Gastroesophageal sphincter (tissue), 4 donors: ENCODE measurements at regions not wholly inside any gene's neighbourhood (a gene's known extent, or its start where the extent isn't known, plus 50 kb on each side); places are given as distances from the start of the nearest gene placed in this dataset.
"Not testable (repeated sequence)": the region's sequence is repeated elsewhere in the genome, so short reads cannot be mapped to it uniquely, and the experiment has no call there.

Experiments used
- ATAC-seq: fragments of 150-250 bp; one replicate; pipeline ENCODE4 v1.9.1; 2016; ENCODE audit warnings: mild to moderate bottlenecking, moderate library complexity
- H3K27ac ChIP-seq, 4 donors: fragments of 200-600 bp; sonication (generic) in 3 of 4; 1 replicate in 3 of 4; 2 replicates in 1 of 4; pipeline ENCODE4 v1.5.1; 2016 to 2019
- H3K27me3 ChIP-seq: fragments of 200-600 bp; sonication (generic); one replicate; pipeline ENCODE4 v1.5.1; 2019
- H3K36me3 ChIP-seq, 2 donors: fragments of 200-600 bp; sonication (generic); one replicate each; pipeline ENCODE4 v1.5.1; 2019; ENCODE audit warnings: control low read depth in 1 of 2
- H3K4me1 ChIP-seq, 3 donors: fragments of 200-600 bp; sonication (generic); 1 replicate in 2 of 3; 2 replicates in 1 of 3; pipeline ENCODE4 v1.5.1; 2016 to 2019; ENCODE audit warnings: control low read depth in 2 of 3
- H3K4me3 ChIP-seq, 2 donors: fragments of 200-600 bp; sonication (generic); one replicate each; pipeline ENCODE4 v1.5.1; 2019; ENCODE audit warnings: mild to moderate bottlenecking in 1 of 2, moderate library complexity in 1 of 2
- H3K9me3 ChIP-seq, 3 donors: fragments of 200-600 bp; sonication (generic); one replicate each; pipeline ENCODE4 v1.5.1; 2017 to 2019; ENCODE audit warnings: control low read depth in 2 of 3
- EP300 ChIP-seq: sonication (generic); formaldehyde crosslinking; IDR thresholded peaks from one replicate; pipeline ENCODE4 v1.6.1; 2017; ENCODE audit warnings: antibody characterized with exemption, mild to moderate bottlenecking
- POLR2A ChIP-seq, 2 donors: fragments of 450-650 bp; IDR thresholded peaks; one replicate each; pipeline ENCODE4 v1.6.1; 2017; ENCODE audit warnings: antibody characterized with exemption in 2 of 2, mild to moderate bottlenecking in 2 of 2, moderate library complexity in 1 of 2
- POLR2AphosphoS5 ChIP-seq: sonication (generic); formaldehyde crosslinking; IDR thresholded peaks from one replicate; pipeline ENCODE4 v1.6.1; 2017; ENCODE audit warnings: antibody characterized with exemption
- WGBS, 2 donors: methylation state at CpG; one replicate each; pipeline ENCODE4 v1.1.5; 2018; ENCODE audit warnings: low coverage in 1 of 2; 5-methylcytosine and 5-hydroxymethylcytosine counted together
- TF ChIP-seq, protein P1 (sequence below), 4 experiments: fragments of 200-600 bp in 2 of 4; fragments of 450-650 bp in 2 of 4; sonication (generic) in 1 of 4; IDR thresholded peaks; one replicate each; pipeline ENCODE4 v1.5.1; 2017 to 2019; ENCODE audit warnings: antibody characterized with exemption in 4 of 4, mild to moderate bottlenecking in 2 of 4, moderate library complexity in 2 of 4

DNA sequence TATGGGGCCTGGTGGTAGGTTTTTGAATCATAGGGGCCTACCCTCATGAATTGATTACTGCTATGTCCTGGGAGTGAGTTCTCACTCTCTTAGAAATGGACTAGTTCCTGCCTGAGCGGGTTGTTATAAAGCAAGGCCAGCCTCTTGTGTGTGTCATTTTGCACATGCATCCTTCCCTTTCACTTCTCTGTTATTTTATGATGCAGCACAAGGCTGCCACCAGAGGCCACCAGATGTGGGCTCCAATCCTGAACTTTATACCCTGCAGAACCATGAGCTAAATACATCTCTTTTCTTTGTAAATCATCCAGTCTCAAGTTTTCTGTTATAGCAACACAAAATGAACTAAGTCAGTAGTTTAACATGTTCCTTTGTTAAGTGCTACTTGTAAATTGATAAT lies 251.4 kb downstream of the BLID start:
- no peak for TF ChIP-seq POLR2A (IDR thresholded peaks at IDR 0.05)
- no peak for TF ChIP-seq EP300
- TF ChIP-seq, protein P1, sequence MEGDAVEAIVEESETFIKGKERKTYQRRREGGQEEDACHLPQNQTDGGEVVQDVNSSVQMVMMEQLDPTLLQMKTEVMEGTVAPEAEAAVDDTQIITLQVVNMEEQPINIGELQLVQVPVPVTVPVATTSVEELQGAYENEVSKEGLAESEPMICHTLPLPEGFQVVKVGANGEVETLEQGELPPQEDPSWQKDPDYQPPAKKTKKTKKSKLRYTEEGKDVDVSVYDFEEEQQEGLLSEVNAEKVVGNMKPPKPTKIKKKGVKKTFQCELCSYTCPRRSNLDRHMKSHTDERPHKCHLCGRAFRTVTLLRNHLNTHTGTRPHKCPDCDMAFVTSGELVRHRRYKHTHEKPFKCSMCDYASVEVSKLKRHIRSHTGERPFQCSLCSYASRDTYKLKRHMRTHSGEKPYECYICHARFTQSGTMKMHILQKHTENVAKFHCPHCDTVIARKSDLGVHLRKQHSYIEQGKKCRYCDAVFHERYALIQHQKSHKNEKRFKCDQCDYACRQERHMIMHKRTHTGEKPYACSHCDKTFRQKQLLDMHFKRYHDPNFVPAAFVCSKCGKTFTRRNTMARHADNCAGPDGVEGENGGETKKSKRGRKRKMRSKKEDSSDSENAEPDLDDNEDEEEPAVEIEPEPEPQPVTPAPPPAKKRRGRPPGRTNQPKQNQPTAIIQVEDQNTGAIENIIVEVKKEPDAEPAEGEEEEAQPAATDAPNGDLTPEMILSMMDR (IDR thresholded peaks at IDR 0.05) = no peak
- TF ChIP-seq POLR2AphosphoS5 = no peak
- Histone ChIP-seq H3K9me3 (peaks cover 0 to 4% (median 0%) of the 10 kb centered on the region in 3 donors), H3K27ac (no peak overlapping the region), H3K27me3 (no peaks in the 10 kb centered on the region), H3K4me3 (no peak overlapping the region), H3K36me3 (no peaks in the 10 kb centered on the region), H3K4me1 (peaks cover 0 to 12% (median 2%) of the 10 kb centered on the region in 3 donors)
- WGBS, 2 donors = 88 to 100% methylated on average over 1 of the region's 1 CpG
- ATAC-seq = no peak

DNA sequence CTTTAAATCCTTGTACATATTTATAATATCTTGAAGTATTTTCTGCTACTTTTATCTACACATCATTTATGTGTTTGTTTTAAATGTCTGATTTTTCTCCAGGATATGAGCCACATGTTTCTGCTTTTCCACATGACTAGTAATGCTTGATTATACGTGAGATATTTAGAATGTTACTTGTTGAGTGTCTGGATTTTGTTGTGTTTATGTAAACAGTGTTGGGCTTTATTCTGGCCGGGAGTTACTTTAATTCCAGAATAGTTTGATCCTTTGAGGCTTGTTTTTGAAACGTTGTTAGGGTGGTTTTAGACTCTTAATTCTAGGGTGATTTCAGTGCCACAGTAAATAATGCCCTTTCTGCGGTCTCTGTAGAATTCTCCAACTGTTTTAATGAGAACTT lies 252.9 kb downstream of the BLID start:
- Histone ChIP-seq H3K36me3 (no peaks in the 10 kb centered on the region), H3K4me3 (no peak overlapping the region), H3K4me1 (peaks cover 0 to 5% (median 0%) of the 10 kb centered on the region in 3 donors), H3K9me3 (peaks cover 0 to 4% (median 0%) of the 10 kb centered on the region in 3 donors), H3K27me3 (no peaks in the 10 kb centered on the region), H3K27ac (no peak overlapping the region)
- TF ChIP-seq, protein P1 (IDR thresholded peaks at IDR 0.05) = no peak
- TF ChIP-seq POLR2AphosphoS5 = no peak
- no peak for TF ChIP-seq POLR2A (IDR thresholded peaks at IDR 0.05)
- TF ChIP-seq EP300 = no peak
- ATAC-seq = no peak
- 54 to 66% methylated on average over 4 of the region's 4 CpGs for WGBS, 2 donors

DNA sequence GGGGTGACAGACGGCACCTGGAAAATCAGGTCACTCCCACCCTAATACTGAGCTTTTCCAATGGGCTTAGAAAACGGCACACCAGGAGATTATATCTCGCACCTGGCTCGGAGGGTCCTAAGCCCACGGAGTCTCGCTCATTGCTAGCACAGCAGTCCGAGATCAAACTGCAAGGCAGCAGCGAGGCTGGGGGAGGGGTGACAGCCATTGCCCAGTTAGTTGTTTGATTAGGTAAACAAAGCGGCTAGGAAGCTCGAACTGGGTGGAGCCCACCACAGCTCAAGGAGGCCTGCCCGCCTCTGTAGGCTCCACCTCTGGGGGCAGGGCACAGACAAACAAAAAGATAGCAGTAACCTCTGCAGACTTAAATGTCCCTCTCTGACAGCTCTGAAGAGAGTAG lies 260.9 kb downstream of the BLID start:
- not testable (repeated sequence) for H3K27me3 ChIP-seq, H3K9me3 ChIP-seq, ATAC-seq, H3K4me1 ChIP-seq, H3K4me3 ChIP-seq, H3K36me3 ChIP-seq, H3K27ac ChIP-seq
- 84% methylated on average over 8 of the region's 11 CpGs; no CpG with 5 or more reads in 1 of the 2 donors for WGBS, 2 donors

DNA sequence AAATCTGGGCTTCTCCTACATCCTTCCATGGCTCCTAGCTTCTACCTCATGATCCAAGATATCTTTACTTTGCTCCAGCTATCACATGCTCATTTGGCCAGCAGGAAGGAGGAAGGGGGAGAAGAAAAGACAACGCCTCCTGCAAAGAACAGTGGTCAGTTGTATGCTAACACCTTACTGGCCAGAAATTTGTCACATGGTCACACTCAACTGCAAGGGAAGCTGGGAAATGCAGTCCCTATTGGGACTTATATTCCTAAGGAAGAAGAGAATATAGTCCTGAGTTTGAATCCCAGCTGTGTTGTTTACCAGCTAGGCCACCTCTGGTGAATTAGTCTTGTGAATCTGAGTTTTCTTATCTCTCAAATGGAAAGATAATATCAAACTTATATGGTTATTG lies 272.0 kb downstream of the BLID start:
- Histone ChIP-seq H3K27me3 (no peaks in the 10 kb centered on the region), H3K9me3 (peaks cover 0 to 2% (median 0%) of the 10 kb centered on the region in 3 donors), H3K4me3 (no peak overlapping the region), H3K4me1 (peaks cover 0 to 8% (median 0%) of the 10 kb centered on the region in 3 donors), H3K27ac (no peak overlapping the region), H3K36me3 (no peaks in the 10 kb centered on the region)
- TF ChIP-seq, protein P1 (IDR thresholded peaks at IDR 0.05) = no peak
- TF ChIP-seq POLR2A (IDR thresholded peaks at IDR 0.05) = no peak
- TF ChIP-seq EP300 = no peak
- no peak for TF ChIP-seq POLR2AphosphoS5
- WGBS, 2 donors = 75 to 80% methylated on average over 1 of the region's 1 CpG
- no peak for ATAC-seq

DNA sequence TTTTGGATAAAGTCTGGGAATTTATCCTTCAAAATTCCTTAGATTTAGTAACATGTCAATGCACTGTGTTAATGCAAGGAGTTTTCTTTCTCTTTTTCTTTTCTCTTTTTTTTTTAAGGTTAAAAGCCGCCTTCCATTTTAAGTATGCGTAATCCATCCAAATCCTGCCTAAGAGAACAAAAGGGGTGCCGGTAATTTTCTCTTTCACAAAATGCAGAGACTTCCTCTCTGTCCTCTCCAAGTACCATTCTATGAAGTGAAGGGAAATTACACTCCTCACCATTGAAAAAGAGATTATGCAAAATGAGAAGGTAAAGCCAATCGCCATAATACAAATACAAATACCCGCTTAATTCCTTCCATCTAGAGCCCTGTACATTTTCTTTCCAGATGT lies 273.8 kb downstream of the BLID start:
- Histone ChIP-seq H3K27ac (no peak overlapping the region), H3K9me3 (no peaks in the 10 kb centered on the region), H3K4me1 (peaks cover 0 to 8% (median 0%) of the 10 kb centered on the region in 3 donors), H3K4me3 (no peak overlapping the region), H3K36me3 (no peaks in the 10 kb centered on the region), H3K27me3 (no peaks in the 10 kb centered on the region)
- 78 to 97% methylated on average over 4 to 5 of the region's 5 CpGs for WGBS, 2 donors
- TF ChIP-seq, protein P1 (IDR thresholded peaks at IDR 0.05) = no peak
- TF ChIP-seq EP300 (no peak), POLR2AphosphoS5 (no peak), POLR2A (IDR thresholded peaks at IDR 0.05) (no peak)
- no peak for ATAC-seq
